HUES6 (cell line): ENCODE measurements at regions not wholly inside any gene's neighbourhood (a gene's known extent, or its start where the extent isn't known, plus 50 kb on each side); places are given as distances from the start of the nearest gene placed in this dataset.

Experiments
- H3K27ac ChIP-seq: 2 replicates; pipeline ENCODE4 v1.7.0; 2013; ENCODE audit warnings: low read depth, mild to moderate bottlenecking, low read length, inconsistent platforms
- H3K27me3 ChIP-seq: 2 replicates; pipeline ENCODE4 v1.6.1; 2013; ENCODE audit warnings: low read length; ENCODE audit not compliant: control insufficient read depth, insufficient read depth
- H3K36me3 ChIP-seq: 2 replicates; pipeline ENCODE4 v1.6.1; 2013; ENCODE audit warnings: low read length; ENCODE audit not compliant: control insufficient read depth, insufficient read depth
- H3K4me1 ChIP-seq: 2 replicates; pipeline ENCODE4 v1.6.1; 2013; ENCODE audit warnings: low read length; ENCODE audit not compliant: control insufficient read depth, insufficient read depth
- H3K4me3 ChIP-seq: 2 replicates; pipeline ENCODE4 v1.5.1; 2013; ENCODE audit warnings: low read depth, low read length
- H3K9ac ChIP-seq: one replicate; pipeline ENCODE4 v1.6.1; 2013; ENCODE audit warnings: mild to moderate bottlenecking, low read length
- H3K9me3 ChIP-seq: 2 replicates; pipeline ENCODE4 v1.6.1; 2013; ENCODE audit warnings: low read depth, low read length; ENCODE audit not compliant: control insufficient read depth, insufficient read depth

DNA sequence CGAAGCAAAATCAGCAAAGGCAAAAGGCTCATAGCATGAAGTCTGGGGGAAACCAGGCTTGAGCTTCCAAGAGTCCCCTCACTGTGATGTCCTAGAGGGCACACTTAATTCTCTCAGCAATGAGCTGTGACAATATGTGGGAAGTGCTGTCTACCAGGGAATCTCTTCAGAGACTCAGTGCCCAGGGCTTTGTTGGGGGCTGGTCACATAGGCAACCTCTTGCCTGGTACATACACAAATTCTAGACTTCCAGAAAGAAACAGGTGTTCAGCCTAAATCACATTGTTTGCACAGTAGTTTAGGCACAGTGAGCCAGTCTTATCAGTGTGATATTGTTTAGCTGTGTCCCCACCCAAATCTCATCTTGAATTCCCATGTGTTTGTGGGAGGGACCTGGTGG, 400.5 kb downstream of the PRDM2 start:
- Histone ChIP-seq H3K9me3 (0 out of 2 replicates have a peak, but pooled peaks cover 4% of the 10 kb centered on the region), H3K9ac (no peak overlapping the region), H3K4me1 (no peaks in the 10 kb centered on the region; the same call in 1 of the 2 replicates), H3K36me3 (no peaks in the 10 kb centered on the region), H3K27me3 (peaks cover 31% of the 10 kb centered on the region), H3K27ac (no peak overlapping the region), H3K4me3 (no peak overlapping the region)

DNA sequence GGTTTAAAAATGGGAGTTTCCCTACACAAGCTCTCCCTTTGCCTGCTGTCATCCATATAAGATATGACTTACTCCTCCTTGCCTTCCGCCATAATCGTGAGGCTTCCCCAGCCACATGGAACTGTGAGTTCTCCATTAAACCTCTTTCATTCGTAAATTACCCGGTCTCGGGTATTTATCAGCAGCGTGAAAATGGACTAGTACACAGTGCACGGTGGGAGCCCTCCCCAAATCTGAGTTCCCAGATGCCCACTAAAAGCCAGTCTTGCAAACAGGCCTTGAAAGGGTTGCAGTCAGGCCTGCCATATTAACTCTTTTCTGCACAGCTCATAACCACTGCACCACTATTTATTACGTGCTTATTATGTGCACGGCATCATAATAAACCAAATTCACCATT, 400.9 kb downstream of the PRDM2 start:
- Histone ChIP-seq H3K27me3 (peaks cover 27% of the 10 kb centered on the region; the same call in 1 of the 2 replicates), H3K36me3 (no peaks in the 10 kb centered on the region), H3K27ac (no peak overlapping the region), H3K9ac (no peak overlapping the region), H3K4me3 (no peak overlapping the region), H3K9me3 (0 out of 2 replicates have a peak, but pooled peaks cover 4% of the 10 kb centered on the region), H3K4me1 (no peaks in the 10 kb centered on the region; the same call in 1 of the 2 replicates)

DNA sequence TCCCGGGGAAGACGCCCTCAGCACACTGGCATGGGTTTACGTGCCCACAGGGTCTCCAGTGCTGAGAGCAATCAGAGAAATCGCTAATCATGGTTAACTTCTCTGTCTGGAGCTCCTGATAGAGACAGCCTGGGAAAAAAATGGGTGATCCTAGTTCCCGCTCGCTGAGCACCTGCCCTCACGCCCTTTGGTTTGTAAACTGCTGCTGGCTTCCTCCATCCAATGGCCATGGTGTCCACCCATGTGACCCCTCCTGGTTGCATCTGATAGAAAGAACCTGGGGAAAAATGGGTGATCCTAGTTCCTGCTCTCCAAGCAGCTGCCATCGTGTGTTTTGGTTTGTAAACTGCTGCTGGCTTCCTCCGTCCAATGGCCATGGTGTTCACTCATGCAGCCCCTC, 402.2 kb downstream of the PRDM2 start:
- peaks cover 32% of the 10 kb centered on the region for H3K27me3 ChIP-seq
- H3K4me3 ChIP-seq: no peak overlapping the region

DNA sequence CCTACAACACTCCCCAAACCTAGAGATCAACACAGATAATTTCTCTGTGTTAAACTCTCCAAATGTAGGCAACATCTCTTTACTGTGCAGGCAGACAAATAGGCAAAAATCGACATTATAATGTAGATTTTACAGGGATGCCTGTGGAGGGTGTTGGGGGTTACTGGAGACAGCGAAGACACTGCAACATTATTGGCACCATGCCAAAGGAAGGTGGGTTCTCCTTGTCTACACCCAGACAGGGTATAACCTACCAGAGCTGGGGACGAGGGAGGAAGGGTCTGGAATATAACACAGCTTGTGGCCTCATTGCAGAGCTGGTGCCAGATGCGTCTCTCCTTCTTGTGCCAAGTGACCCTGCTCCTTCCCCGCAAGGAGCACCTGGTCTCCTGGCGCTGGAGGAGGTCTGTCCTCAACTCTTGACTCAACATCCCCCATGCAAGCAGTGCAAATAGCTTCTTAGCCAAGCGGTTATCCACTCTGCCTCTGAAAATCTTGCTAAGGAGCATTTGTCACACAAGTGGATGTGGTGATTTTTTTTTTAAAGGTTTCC, 404.0 kb downstream of the PRDM2 start:
- no peak overlapping the region for H3K27ac ChIP-seq
- peaks cover 47% of the 10 kb centered on the region for H3K27me3 ChIP-seq
- no peaks in the 10 kb centered on the region for H3K4me1 ChIP-seq
- H3K9me3 ChIP-seq: no peaks in the 10 kb centered on the region
- no peak overlapping the region for H3K9ac ChIP-seq
- H3K36me3 ChIP-seq: no peaks in the 10 kb centered on the region
- H3K4me3 ChIP-seq: no peak overlapping the region

More for the DNA sequence above, 402.2 kb downstream of the PRDM2 start:
- 0 out of 2 replicates have a peak, but pooled peaks cover 4% of the 10 kb centered on the region for H3K9me3 ChIP-seq
- H3K4me1 ChIP-seq: no peaks in the 10 kb centered on the region; the same call in 1 of the 2 replicates
- H3K36me3 ChIP-seq: no peaks in the 10 kb centered on the region
- no peak overlapping the region for H3K27ac ChIP-seq
- H3K9ac ChIP-seq: no peak overlapping the region

DNA sequence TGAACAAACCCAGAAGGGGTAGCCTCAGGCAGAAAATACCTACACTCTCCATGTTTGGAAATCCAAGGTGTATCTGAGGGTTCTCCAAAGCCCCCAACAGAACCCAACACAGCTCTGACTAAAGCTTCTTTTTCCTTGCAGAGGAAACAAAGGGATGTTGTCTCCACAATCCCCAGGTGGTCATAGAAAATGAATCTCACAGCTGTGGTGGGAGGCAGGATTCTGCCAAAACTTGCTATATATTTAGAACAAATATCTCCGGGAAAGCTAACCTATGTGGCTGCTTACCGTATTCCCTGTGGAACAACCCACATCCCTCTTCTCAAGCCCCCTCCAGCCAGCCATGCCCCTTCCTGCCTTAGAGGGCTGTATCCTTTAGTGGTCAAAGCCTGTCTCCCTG, 406.1 kb downstream of the PRDM2 start:
- Histone ChIP-seq H3K4me1 (no peaks in the 10 kb centered on the region), H3K4me3 (no peak overlapping the region), H3K9ac (no peak overlapping the region), H3K27me3 (peaks cover 59% of the 10 kb centered on the region), H3K9me3 (no peaks in the 10 kb centered on the region), H3K36me3 (no peaks in the 10 kb centered on the region), H3K27ac (no peak overlapping the region)

DNA sequence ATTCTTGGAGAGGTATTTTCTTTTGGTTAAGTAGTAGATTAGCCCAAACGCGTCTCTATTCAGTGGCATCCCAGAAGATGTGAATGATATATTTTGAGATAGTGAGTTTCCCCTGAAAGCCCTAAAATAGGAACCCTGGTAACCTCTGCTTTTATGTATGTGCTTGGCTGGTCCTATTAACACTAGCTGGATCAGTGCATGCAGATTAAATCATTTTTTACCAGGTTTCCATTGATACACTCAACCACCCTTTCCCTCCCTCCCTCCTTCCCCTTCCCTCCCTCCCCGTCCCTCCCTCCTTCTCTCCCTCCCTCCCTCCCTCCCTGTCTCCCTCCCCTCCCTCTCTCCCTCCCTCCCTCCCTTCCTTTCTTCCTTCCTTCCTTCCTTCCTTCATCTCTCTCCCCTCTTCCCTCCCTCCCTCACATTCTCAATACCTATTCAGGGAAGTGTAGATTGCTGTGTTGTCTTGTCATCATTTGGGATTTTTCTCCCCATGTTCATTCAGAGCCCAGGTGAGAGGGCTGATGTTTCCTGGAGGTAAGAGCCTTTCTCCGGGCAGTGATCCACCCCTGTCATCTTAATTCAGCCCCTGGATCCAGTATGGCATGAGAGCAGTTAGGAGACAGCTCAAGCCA, 406.8 kb downstream of the PRDM2 start:
- H3K4me3 ChIP-seq: no peak overlapping the region

DNA sequence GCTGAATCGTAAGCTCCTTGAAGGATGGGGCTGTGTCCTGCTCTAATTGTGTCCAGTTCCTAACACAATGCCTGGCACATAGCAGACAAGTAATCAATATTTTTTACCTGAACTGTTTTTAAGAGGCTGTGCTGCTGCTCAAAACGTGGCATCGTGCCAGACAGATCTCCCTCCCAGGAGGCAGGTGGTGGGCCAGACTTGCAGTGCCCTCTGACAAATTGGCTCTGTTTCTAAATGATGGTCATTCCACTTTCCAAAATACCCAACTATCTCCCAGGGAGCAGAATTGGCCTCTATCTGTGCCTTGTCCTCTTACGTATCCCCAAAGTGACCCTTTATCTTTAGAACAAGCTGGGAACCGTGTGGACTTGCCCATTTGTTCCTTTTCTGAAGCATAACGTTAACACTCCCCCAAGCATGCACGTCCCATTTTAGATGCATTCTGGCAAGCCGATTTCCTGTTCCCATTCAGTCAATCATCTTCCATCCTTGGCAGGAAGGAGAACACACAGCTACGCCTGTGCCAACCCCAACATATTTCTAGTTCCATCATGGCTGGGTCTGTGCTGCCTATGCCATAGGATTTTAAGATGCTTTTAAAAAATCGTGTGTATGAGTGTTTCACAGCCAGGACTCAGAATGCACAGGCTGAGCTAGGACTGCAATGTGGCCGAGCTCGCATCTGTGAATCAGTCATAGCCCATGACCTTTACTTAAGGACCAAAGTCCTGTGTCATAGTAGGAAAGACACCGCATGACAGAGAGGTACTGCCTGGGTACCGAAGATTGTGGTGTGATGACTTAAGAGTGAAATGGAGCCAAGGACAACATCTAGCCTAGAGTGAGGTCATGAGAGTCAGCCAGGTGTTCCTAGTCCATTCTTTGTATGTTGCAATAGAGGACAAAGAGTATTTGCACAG, 408.6 kb downstream of the PRDM2 start:
- no peak overlapping the region for H3K27ac ChIP-seq
- no peaks in the 10 kb centered on the region for H3K9me3 ChIP-seq
- H3K36me3 ChIP-seq: no peaks in the 10 kb centered on the region
- H3K4me3 ChIP-seq: no peak overlapping the region
- H3K4me1 ChIP-seq: no peaks in the 10 kb centered on the region
- peaks cover 63% of the 10 kb centered on the region for H3K27me3 ChIP-seq
- H3K9ac ChIP-seq: no peak overlapping the region

More for the DNA sequence above, 406.8 kb downstream of the PRDM2 start:
- Histone ChIP-seq H3K27ac (no peak overlapping the region), H3K9me3 (no peaks in the 10 kb centered on the region), H3K4me1 (no peaks in the 10 kb centered on the region), H3K36me3 (no peaks in the 10 kb centered on the region), H3K9ac (no peak overlapping the region), H3K27me3 (peaks cover 62% of the 10 kb centered on the region)

DNA sequence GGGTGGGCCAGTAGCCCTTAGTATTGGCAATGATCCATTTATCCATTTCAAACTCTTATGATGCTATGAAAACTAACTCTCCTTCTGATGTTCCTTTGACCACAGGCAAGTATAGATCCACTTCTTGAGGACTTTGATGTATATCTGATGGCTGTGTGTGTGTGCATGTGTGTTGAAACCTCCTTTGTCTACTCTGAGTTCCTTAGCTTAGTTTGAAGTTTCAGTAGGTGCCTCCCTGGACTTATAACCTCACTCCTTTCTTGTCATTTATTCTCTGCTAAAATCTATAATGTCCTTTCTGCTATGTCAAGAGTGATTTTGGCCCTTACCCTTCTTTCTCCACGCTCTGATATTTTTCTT, 409.3 kb downstream of the PRDM2 start:
- H3K9ac ChIP-seq: no peak overlapping the region
- no peaks in the 10 kb centered on the region for H3K36me3 ChIP-seq
- no peaks in the 10 kb centered on the region for H3K9me3 ChIP-seq
- no peak overlapping the region for H3K27ac ChIP-seq
- no peak overlapping the region for H3K4me3 ChIP-seq
- no peaks in the 10 kb centered on the region for H3K4me1 ChIP-seq
- peaks cover 57% of the 10 kb centered on the region for H3K27me3 ChIP-seq

DNA sequence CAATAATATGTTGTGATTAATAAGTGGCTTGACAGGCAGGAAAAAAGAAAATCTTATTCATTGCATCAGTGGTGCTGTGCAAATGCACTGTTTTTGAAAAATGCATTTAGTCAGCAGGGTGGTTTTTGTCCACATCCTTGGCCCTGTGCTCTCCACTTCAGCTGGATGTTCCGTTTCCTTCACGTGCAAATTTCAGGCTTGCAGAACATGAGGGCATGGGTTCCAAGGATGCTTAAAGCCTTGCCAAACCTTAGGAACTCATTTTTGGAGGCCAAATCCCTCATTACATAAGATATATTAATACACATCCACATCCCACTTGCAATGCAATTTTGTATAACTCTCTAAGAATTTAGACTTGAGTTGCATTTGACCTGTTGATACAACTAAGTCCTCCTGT, 410.1 kb downstream of the PRDM2 start:
- no peaks in the 10 kb centered on the region for H3K9me3 ChIP-seq
- no peak overlapping the region for H3K4me3 ChIP-seq
- H3K27ac ChIP-seq: no peak overlapping the region
- no peaks in the 10 kb centered on the region for H3K36me3 ChIP-seq
- peaks cover 53% of the 10 kb centered on the region for H3K27me3 ChIP-seq
- H3K9ac ChIP-seq: no peak overlapping the region
- no peaks in the 10 kb centered on the region for H3K4me1 ChIP-seq

DNA sequence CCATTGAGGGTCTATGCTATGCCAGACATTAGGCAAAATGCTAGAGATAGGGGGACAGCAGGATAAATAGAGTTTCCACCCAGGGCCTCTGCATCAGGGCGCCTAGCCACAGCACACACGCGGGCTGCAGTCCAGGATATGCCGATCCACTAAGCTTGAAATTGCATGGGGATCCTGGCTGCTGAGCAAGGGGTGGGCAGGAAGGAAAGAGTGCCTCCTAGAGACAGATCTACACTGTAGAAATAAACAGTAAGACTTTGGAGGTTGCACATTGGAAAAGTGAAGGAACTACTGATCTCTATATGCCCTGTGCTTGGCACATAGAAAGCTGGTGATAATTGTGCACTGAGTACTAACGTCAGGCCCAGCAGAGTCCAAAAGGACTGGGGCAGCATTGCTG, 411.1 kb downstream of the PRDM2 start:
- no peak overlapping the region for H3K9ac ChIP-seq
- peaks cover 47% of the 10 kb centered on the region for H3K27me3 ChIP-seq
- no peaks in the 10 kb centered on the region for H3K36me3 ChIP-seq
- H3K9me3 ChIP-seq: peaks cover 2% of the 10 kb centered on the region; the same call in 1 of the 2 replicates
- no peak overlapping the region for H3K4me3 ChIP-seq
- H3K4me1 ChIP-seq: no peaks in the 10 kb centered on the region
- H3K27ac ChIP-seq: no peak overlapping the region

DNA sequence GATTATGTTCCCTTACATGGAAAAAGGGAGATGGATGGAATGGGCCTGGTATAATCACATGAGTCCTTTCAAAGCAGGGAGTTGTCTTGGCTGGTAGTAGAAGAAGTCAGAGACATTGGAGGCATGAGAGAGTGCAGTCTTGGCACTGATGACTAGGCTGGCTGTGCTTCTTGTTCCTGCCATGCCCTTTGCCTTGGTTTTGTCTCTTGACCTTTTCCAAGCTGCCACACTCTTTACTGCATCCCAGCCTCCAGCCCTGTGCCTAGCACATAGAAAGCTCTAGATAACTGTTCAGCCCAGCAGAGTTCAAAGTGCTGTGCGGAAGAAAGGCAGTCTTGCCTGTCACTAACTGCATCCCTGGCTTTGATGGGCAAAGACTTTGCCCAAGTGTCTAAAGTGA, 412.6 kb downstream of the PRDM2 start:
- peaks cover 10% of the 10 kb centered on the region; the same call in 1 of the 2 replicates for H3K9me3 ChIP-seq
- H3K4me1 ChIP-seq: no peaks in the 10 kb centered on the region
- H3K4me3 ChIP-seq: no peak overlapping the region
- no peaks in the 10 kb centered on the region for H3K36me3 ChIP-seq
- no peak overlapping the region for H3K9ac ChIP-seq
- no peak overlapping the region for H3K27ac ChIP-seq
- H3K27me3 ChIP-seq: peaks cover 34% of the 10 kb centered on the region
